H1 (cell line): ENCODE measurements at regions not wholly inside any gene's neighbourhood (a gene's known extent, or its start where the extent isn't known, plus 50 kb on each side); places are given as distances from the start of the nearest gene placed in this dataset.

Source experiments
- GABPA ChIP-seq: IDR thresholded peaks from 2 replicates; pipeline ENCODE4 v1.6.1; 2011; ENCODE audit warnings: mild to moderate bottlenecking, low read length, moderate library complexity, borderline replicate concordance; ENCODE audit not compliant: insufficient read depth
- SIN3A ChIP-seq, 2 experiments: IDR thresholded peaks in 1 of 2; conservative IDR thresholded peaks in 1 of 2; 2 replicates each; pipeline ENCODE4 v1.6.1; 2011 to 2012; ENCODE audit warnings: low read length in 2 of 2, improper control_type of control experiment in 1 of 2, low read depth in 1 of 2, mild to moderate bottlenecking in 1 of 2

GRCh38 chr9:118976160-118976559 lies 393.1 kb downstream of the BRINP1 start:
- TF ChIP-seq SIN3A (conservative IDR thresholded peaks at IDR 0.05 in 1 of 2, IDR thresholded peaks at IDR 0.05 in 1 of 2; ENCODE audit: low read depth in 1 of 2, low read length in 2 of 2) (no peak), GABPA (no peak)
